ENCODE measurements at regions not wholly inside any gene's neighbourhood (a gene's known extent, or its start where the extent isn't known, plus 50 kb on each side); places are given as distances from the start of the nearest gene placed in this dataset.

GRCh38 chr2:236675526-236675925 lies 105.9 kb downstream of the ACKR3 start:
- TF ChIP-seq USF2 (IDR thresholded peaks at IDR 0.05; ENCODE audit: low read length) = no peak
- TF ChIP-seq CEBPB (IDR thresholded peaks at IDR 0.05; ENCODE audit: low read depth, low read length) = no peak
- no peak for TF ChIP-seq CTCF (IDR thresholded peaks at IDR 0.05; ENCODE audit: control extremely low read depth in 1 of 3, insufficient read depth in 1 of 3, low read depth in 1 of 3, low read length in 3 of 3)

All from H1 (cell line).